GM21529 (cell line): ENCODE measurements at regions not wholly inside any gene's neighbourhood (a gene's known extent, or its start where the extent isn't known, plus 50 kb on each side); places are given as distances from the start of the nearest gene placed in this dataset.

Experiments
- ATAC-seq: cut with Tn5 transposase; IDR thresholded peaks from one replicate; pipeline ENCODE4 v1.9.1; 2021; ENCODE audit not compliant: unreplicated experiment

DNA sequence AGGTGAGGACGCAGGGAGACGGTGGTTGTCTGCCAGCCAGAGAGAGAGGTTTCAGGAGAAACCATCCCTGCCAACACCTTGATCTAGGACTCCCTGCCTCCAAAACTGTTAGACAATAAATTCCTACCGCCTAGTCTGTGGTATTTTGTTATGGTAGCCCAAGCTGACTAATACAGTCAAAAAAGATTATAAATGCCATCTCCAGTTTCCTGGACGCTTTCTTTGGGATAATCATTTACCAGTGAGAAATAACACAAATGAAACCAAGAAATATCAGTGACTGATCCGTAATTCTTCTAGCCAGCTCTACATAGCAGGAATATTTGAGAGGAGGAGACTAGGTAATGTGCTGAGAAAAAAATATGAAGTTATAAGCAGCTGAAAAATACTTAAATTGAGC is 707.8 kb upstream of the LMCD1 start:
- ATAC-seq, result no peak

DNA sequence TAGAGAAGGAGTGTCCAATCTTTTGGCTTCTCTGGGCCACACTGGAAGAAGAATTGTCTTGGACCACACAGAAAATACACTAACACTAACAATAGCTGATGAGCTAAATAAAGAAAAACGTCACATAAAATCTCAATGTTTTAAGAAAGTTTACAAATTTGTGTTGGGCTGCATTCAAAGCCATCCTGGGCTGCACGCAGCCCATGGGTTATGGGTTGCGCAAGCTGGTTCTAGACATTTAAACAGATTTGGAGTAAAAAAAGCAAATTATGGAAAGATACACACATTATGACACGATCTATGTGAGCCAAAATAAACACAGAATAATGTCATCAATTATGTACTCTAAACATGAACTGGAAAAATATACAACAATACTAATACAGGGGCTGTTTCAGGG is 703.3 kb upstream of the LMCD1 start:
- ATAC-seq, result no peak

DNA sequence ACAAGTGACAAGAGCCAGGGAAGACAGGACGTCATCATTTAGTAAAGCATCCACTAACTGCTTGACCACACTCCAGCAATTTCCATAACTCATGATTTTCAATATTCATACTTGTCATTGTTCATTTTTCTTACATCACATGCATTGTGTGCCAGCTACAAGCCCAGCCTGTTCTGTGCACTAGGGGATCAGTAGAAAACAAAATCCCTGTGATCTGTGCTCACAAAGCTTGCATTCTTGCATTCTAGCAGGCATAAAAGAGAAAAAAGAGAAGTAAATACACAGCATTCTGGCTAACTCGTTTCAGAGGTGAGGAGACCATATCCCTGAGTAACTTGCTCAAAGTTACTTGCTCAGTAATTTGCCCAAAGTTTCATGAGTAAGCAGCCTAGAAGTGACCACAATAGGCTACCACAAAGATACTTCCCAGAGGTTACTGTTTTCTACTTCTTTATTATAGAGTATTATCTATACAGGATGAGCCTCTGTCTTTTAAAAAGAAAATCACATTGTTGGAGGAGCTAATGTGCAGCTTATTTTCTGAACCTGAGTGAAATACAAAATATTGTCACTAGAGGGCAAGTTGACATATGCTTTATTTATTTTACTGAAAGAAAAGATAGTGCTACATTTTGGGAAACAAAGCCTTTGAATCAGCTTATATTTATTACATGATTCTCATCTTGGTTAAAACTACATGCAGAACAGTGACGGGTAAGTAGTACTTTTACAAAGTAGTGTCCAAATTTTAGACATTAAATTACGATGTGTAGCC is 701.4 kb upstream of the LMCD1 start:
- no peak for ATAC-seq

DNA sequence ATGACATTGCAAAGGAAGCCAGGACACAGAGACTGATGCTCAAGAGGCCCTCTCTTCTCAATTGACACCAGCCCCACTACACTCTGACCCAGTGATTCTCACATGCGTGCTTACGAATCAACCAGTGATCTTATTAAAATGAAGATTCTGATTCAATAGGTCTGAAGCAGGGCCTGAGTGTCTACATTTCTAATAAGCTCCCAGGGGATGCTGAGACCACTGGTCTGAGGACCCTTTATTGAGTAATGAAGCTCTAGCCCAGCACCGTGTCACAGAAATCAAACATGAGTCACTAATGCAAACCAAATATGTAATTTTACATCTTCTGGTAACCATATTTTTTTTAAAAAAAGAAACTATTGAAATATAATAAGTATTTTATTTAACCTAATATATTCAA is 689.1 kb upstream of the LMCD1 start:
- ATAC-seq, result no peak

DNA sequence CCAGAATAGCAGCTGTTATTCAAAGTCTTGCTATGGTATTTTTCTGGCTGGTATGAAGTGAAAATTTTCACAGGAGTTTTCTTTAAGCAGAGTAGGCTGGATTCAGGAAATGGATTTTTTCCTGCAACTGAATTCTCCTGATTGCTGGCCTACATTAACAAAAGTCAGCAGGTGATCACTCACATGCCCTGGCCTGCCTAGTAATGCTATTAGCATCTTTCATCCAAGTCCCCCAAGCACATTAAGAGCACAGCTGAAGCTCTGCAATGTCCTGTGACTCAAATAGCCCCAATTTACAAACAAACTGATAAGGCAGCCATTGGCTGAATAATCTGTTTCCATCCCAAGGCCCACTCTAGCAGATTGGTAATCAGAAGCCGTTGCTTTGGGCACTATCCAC is 688.3 kb upstream of the LMCD1 start:
- ATAC-seq, result no peak

DNA sequence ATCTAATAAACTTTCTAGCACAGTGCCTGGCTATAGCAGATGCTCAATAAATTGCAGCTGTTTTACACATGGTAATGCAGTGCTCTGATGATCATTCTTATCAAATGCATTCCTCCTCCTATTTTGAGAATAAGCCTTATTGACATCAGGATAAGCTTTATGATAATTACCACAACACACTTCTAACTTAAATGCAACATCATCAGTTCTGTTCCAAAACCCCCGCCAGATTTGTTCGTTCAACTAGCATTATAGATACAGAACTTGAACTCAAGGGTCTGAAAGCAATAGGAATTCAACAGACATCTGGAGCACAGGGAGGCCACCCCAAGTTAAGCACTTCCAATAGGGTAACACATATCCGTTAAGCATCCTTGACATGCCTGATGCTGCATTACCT is 684.4 kb upstream of the LMCD1 start:
- no peak for ATAC-seq

DNA sequence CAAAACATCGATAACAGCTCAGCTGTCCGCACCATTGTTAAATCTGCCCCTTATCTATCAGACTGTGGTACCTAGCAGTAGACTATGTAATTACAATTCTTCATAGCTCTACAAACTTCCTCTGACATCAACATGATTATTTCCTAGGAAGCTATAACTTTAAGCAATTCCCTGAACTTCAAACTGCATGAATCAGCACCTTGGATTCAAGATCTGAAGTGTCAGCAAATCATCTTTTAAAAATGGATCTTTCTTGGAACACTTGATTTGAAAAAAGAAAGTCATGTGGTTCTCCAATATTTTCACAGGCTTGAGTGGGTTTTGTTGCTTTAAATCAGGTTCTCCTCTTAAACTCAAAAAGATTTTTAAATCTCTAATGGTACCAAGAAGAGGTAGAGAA is 680.7 kb upstream of the LMCD1 start:
- no peak for ATAC-seq

DNA sequence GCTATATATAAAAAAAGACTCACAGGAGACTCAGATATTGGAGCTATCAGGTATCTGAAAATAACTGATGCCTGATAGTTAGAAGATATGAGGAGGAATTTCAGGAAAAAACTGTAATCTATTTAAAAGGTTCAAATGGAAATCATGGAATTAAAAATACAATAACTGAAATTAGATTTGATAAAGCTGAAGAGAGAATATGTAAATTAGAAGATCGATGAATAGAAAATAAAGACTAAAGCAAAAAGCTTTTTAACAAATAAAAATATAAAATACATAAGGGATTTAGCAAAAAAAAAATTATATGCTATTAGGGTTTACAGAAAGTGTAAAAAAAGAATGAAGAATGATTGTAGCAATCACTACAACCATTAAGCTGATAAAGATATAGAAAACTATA is 679.8 kb upstream of the LMCD1 start:
- no peak for ATAC-seq

DNA sequence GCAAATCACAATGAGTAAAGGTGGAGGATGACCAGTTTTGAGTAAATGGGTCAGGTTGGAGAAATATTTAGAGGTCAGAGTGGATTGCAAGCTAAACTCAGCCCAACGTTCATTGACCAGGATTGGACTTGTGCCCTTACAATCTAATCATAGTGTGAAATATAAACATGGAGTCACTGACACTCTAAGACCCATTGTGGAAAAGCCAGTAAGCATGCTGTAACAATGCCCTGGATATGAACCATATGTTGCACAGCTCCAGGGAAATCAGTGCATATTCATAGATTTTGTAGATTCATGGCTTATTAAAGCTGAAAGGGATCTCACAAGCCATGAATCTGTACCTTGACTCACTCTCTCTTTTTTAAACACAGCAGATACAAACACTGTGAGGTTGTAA is 660.2 kb upstream of the LMCD1 start:
- ATAC-seq, result no peak

DNA sequence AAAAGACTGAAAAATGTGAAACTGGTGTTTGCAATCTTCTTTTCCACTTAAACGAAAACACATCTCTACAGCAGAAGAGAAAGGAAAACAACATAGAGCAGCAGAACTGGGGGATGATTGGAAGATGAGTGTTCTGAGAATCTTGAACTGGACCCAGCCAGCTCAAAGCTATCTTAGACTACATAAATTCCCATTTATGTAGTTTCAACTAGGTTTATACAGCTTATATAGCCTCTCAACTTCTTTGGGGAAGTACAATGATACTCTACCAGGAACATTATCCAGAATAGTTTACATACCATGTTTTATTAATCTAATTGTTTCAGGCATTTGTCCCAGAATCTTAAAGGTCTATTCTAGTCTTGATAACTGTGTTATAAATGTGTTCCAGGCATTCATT is 658.2 kb upstream of the LMCD1 start:
- no peak for ATAC-seq

DNA sequence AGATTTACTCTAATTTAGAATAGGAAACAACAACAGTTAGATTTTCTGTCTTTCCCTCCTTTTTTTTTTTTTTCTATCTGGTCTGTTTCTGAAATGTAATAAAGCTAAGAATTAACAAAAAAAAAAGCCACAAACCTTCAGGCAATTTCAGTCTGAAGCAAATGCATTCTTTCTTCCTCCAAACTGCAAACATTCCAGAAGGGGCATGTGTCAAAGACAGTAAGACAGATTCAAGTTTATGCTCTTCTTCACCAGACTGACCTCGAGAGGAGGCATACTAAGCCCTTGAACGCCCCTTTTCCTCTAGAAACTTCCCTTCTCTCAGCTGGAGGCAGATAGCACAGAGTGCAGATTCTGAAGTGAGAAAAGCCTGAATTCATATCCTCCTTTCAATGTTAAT is 654.6 kb upstream of the LMCD1 start:
- ATAC-seq, result no peak

DNA sequence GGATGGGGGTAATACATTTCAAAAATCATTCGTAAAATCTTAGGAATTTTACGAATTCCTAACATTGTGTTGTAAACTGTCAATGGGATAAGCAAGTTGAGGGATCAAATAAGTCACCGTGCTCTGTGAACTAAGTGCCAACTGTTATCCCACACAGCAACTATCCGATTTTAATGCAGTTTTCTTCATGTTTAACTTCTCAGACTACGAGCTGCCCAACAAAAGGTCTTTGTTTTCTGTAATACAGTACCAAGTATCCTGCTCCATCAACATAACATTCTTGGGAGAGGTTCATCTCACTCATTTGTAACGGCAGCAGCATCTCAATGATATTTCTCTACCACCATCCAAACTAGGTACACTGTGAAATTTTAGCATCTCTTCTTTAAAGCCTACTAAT is 654.1 kb upstream of the LMCD1 start:
- ATAC-seq, result no peak

DNA sequence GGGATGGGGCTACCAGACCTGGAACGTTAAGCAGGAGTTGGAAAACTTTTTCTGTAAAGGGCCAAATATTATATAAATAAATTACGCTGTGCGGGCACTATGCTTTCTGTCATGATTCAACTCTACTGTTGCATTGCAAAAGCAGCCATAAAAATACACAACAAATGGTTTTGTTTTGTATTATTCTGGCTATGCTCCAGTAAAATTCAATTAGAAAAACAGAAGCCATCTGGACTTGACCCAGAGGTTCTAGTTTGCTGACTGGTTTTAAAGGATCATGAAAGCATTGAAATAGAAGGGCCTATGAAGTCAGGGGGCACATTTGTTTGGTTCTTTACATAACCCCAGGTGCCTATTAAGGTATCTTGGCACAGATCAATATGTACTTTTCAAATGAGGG is 647.4 kb upstream of the LMCD1 start:
- ATAC-seq, result no peak

DNA sequence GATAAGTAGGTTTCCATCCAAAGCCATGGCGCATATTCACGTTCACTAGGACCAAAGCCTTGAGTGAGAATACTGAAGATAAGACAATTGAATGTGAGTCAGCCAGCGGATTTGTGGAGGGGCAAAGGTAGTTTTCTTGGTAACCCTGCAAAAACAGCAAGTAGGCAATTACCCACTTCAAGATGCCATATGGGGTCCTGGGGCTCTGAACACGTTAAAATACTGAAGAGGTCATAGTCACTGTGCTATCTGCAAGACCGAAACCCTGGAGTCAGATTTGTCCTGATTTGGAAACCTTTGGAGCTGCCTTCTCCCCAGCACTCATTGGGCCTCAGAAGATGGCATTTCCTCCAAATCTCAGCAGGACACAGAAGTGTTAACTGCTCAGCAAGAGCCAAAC is 646.9 kb upstream of the LMCD1 start:
- no peak for ATAC-seq

DNA sequence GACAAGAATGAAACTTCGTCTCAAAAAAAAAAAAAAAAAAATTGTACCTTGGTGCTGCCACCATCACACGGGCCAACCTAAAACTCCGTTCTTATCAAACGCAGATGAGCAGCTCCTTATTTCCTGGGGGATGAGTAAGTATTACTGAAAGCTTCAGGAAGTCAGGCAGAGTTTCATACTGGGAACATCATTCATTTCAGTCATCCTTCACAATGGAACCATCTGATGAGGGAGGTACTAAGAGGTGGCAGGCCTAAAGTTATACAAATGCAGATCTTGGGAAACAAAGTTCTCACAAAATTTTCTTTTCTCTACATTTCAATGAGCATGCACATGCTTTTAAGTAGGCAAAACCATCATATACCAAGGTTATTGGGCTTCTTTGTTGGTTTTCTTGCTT is 636.0 kb upstream of the LMCD1 start:
- no peak for ATAC-seq

DNA sequence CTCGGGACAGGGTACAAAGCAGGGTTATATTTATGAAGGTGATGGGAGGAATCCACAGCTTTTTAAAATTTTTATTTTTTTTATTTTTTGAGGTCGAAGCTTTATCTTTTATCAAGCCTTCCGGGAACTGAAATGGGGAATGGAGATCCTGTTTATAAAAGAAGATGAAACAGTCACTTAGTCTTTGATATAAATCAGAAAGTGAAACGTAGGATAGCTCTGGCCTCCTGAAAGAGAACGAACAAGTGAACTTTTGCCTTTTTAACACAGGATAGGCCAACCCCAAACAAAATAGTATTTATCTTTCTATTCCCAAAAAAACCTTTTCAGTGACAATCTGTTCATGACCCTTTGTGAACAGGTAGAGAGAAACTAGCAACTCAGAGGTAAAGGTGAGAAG is 634.0 kb upstream of the LMCD1 start:
- no peak for ATAC-seq

DNA sequence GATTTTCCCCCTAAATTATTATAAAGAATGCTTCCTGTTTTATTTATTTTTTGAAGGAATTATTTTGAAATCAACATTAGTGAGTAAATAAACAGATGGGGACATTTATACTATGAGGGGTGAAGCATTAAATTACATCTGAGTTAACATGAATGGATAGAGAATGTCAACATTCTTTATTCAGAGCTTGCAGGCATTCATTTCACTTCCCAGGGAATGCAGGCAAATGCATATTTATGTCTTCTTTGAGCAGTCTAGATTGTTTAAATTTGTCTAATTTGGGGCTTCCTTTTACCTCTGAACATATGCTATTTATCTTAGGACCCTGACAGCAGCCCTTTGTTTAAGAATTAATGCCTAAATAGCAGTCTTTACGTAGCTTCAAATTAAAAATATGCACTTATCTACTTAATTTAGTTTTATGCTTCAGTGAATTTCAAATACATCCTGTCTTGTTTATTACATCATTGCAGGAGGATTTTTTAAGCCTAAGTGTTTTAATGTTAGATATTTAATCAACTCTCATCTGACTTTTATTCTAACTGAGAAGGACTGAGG is 630.5 kb upstream of the LMCD1 start:
- no peak for ATAC-seq

DNA sequence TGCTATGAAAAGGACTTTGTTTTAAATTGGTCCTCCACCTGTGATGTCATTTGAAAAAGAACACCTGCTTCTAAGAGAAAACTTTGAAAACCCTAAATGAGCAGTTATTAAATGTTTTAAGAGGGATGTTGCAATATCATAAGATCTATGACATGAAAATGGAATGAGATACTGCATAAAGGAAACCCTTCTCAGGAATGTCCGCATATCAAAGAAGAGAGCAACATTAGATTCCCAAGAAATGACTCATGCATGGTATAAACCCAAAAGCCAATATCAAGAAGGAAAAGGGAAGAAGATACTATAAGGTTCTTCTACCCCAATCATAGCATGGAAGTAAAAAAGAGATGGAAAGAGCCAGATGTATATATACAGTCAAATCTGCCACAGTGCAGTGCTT is 627.5 kb upstream of the LMCD1 start:
- no peak for ATAC-seq

DNA sequence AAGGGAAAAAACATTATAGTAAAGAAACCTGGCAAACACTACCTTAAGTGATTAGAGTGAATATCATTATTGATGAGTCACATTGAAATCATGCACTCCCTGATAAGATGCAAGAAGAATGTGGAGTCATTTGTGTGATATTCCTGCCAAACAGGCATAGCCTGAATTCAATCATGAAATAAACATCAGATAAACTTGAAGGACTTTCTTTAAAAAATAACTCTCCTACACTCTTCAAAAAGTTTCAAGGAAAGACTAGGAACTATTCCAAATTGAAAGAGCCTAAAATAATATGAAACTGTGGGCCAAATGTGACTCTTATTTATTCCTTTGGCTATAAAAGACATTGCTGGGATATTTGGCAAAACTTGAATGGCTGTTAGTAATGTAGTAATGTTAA is 625.7 kb upstream of the LMCD1 start:
- ATAC-seq, result no peak

DNA sequence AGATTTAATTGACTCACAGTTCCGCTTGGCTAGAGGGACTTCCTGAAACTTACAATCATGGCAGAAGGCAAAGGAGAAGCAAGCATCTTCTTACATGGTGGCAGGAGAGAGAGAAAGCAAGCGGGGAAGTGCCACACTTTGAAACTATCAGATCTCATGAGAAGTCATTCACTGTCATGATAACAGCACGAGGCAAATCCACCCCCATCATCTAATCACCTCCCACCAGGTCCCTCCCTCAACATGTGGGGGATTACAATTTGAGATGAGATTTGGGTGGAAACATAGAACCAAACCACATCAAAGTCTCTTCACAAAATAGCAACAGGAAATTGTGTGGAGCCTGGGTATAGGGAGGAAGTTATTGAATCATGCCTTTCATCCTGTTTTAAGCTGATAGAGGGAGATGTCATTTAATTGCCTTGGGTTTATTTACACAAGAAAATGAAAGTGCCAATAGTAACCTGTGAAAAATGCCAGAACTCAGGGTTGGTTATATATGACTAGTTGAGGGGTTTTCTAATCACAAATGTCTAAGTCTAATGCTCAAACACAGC is 624.8 kb upstream of the LMCD1 start:
- ATAC-seq, result no peak

DNA sequence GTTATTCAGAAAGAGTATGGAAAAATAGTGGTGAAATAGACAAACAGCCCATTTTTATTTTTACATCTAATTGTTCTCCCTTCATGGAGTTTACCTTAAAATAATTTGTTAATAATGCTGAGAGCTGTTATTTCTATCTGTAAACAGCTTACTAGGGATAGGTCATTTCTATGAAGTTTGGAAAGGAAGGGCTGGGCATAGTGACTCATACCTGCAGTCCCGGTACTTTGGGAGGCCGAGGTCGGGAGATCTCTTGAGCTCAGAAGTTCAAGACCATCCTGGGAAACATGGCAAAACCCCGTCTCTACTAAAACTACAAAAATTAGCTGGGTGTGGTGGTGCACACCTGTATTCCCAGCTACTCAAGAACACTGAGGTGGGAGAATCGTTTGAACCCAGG is 624.3 kb upstream of the LMCD1 start:
- no peak for ATAC-seq

DNA sequence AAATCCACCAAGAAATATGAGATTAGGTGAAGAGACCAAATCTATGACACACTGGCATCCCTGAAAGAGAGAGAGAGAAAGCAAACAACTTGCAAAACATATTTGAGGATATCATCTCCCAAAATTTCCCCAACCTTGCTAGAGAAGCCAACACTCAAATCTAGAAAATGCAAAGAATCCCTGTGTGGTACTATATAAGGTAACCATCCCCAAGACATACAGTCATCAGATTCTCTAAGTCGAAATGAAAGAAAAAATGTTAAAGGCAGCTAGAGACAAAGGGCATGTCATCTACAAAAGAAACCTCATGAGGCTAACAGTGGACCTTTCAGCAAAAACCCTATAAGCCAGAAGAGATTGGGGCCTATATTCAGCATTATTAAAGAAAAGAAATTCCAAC is 622.1 kb upstream of the LMCD1 start:
- no peak for ATAC-seq

DNA sequence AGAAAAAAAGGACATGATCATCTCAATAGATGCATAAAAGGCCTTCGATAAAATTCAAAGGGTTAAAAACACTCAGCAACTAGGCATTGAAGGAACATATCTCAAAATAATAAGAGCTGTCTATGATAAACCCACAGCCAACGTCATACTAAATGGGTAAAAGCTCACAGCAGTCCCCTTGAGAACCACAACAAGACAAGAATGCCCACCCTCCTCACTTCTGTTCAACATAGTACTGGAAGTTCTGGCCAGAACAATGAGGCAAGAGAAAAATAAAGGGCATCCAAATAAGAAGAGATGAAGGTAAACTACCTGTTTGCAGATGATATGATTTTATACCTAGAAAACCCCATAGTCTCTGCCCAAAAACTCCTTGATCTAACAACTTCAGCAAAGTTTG is 619.7 kb upstream of the LMCD1 start:
- ATAC-seq, result no peak
